Mesendoderm (in vitro differentiated cells): ENCODE measurements at regions not wholly inside any gene's neighbourhood (a gene's known extent, or its start where the extent isn't known, plus 50 kb on each side); places are given as distances from the start of the nearest gene placed in this dataset.
A peak's percentile ranks its signal among the peaks of the same experiment; 100 is the strongest.

ENCODE experiments used
- DNase-seq: peaks from one replicate; pipeline ENCODE4 v3.0.0; 2013
- H2AK5ac ChIP-seq: 2 replicates; pipeline ENCODE4 v1.6.1; 2013; ENCODE audit warnings: low read length, inconsistent platforms
- H2BK120ac ChIP-seq: 2 replicates; pipeline ENCODE4 v1.6.1; 2013; ENCODE audit warnings: low read depth, mild to moderate bottlenecking, low read length, moderate library complexity, mixed read lengths
- H2BK15ac ChIP-seq: replicated peaks from 2 replicates; pipeline ENCODE4 v1.6.1; 2013; ENCODE audit warnings: low read depth, mild to moderate bottlenecking, moderate library complexity
- H2BK5ac ChIP-seq: 2 replicates; pipeline ENCODE4 v1.6.1; 2013; ENCODE audit warnings: low read length, inconsistent platforms
- H3K18ac ChIP-seq: 2 replicates; pipeline ENCODE4 v1.6.1; 2013; ENCODE audit warnings: mild to moderate bottlenecking, low read length, mixed read lengths
- H3K23ac ChIP-seq: one replicate; pipeline ENCODE4 v1.6.1; 2013; ENCODE audit warnings: low read length
- H3K27ac ChIP-seq: 2 replicates; pipeline ENCODE4 v1.5.1; 2013; ENCODE audit warnings: low read depth, mild to moderate bottlenecking, inconsistent platforms, low read length, moderate library complexity
- H3K27me3 ChIP-seq: 2 replicates; pipeline ENCODE4 v1.6.1; 2013; ENCODE audit warnings: low read length, control low read depth, mild to moderate bottlenecking, inconsistent platforms; ENCODE audit not compliant: insufficient read depth, poor library complexity
- H3K36me3 ChIP-seq: 2 replicates; pipeline ENCODE4 v1.6.1; 2013; ENCODE audit warnings: low read length, inconsistent platforms; ENCODE audit not compliant: control insufficient read depth, insufficient read depth
- H3K4ac ChIP-seq: one replicate; pipeline ENCODE4 v1.6.1; 2013; ENCODE audit warnings: low read depth, mild to moderate bottlenecking, low read length, moderate library complexity
- H3K4me1 ChIP-seq: 2 replicates; pipeline ENCODE4 v1.6.1; 2013; ENCODE audit warnings: low read depth, low read length, inconsistent platforms; ENCODE audit not compliant: control insufficient read depth
- H3K4me2 ChIP-seq: 2 replicates; pipeline ENCODE4 v1.6.1; 2013; ENCODE audit warnings: low read length
- H3K4me3 ChIP-seq: 2 replicates; pipeline ENCODE4 v1.5.1; 2013; ENCODE audit warnings: mild to moderate bottlenecking, low read length
- H3K56ac ChIP-seq: one replicate; pipeline ENCODE4 v1.6.1; 2013; ENCODE audit warnings: low read length
- H3K79me1 ChIP-seq: 2 replicates; pipeline ENCODE4 v1.6.1; 2013; ENCODE audit warnings: low read length, inconsistent platforms
- H3K79me2 ChIP-seq: 2 replicates; pipeline ENCODE4 v1.6.1; 2013; ENCODE audit warnings: mild to moderate bottlenecking, low read length; ENCODE audit not compliant: control insufficient read depth, insufficient read depth
- H3K9ac ChIP-seq: 2 replicates; pipeline ENCODE4 v1.6.1; 2013; ENCODE audit warnings: low read length, inconsistent platforms
- H4K5ac ChIP-seq: one replicate; pipeline ENCODE4 v1.6.1; 2013; ENCODE audit warnings: low read length
- H4K8ac ChIP-seq: one replicate; pipeline ENCODE4 v1.6.1; 2013; ENCODE audit warnings: low read depth, mild to moderate bottlenecking, control low read depth, low read length, moderate library complexity
- WGBS: extraction: QIAGEN DNeasy Blood & Tissue Kit; methylation state at CpG from one replicate; pipeline ENCODE4 v1.1.7; 2013; ENCODE audit warnings: low lambda C conversion rate, missing lambda C conversion rate; ENCODE audit not compliant: insufficient coverage; ENCODE audit errors: extremely low coverage; 5-methylcytosine and 5-hydroxymethylcytosine counted together

GRCh38 chr17:71830866-71831265 lies 290.0 kb upstream of the SOX9 start:
- H4K8ac ChIP-seq: no peak overlapping the region
- no peaks in the 10 kb centered on the region for H3K27me3 ChIP-seq
- no peak overlapping the region for H3K23ac ChIP-seq
- no peak overlapping the region for H4K5ac ChIP-seq
- no peak overlapping the region for H3K18ac ChIP-seq
- no peaks in the 10 kb centered on the region for H3K36me3 ChIP-seq
- H3K27ac ChIP-seq: no peak overlapping the region
- WGBS: no CpG with 5 or more reads among the region's 7 CpGs
- H2AK5ac ChIP-seq: no peak overlapping the region
- H2BK120ac ChIP-seq: no peak overlapping the region
- H3K9ac ChIP-seq: no peak overlapping the region
- H3K79me2 ChIP-seq: no peaks in the 10 kb centered on the region
- H2BK15ac ChIP-seq: no peak overlapping the region
- no peaks in the 10 kb centered on the region for H3K79me1 ChIP-seq
- H3K4me3 ChIP-seq: no peak overlapping the region
- no peak overlapping the region for H2BK5ac ChIP-seq
- no peak overlapping the region for H3K4me2 ChIP-seq
- H3K4me1 ChIP-seq: no peaks in the 10 kb centered on the region
- H3K4ac ChIP-seq: no peak overlapping the region
- H3K56ac ChIP-seq: no peak overlapping the region
- DNase-seq: peak; percentile 64

- Histone ChIP-seq H3K9ac (no peak overlapping the region), H3K4me2 (no peak overlapping the region), H3K27ac (no peak overlapping the region), H3K18ac (no peak overlapping the region), H3K27me3 (no peaks in the 10 kb centered on the region), H2BK120ac (no peak overlapping the region), H4K5ac (no peak overlapping the region), H4K8ac (no peak overlapping the region), H2BK15ac (no peak overlapping the region), H2BK5ac (no peak overlapping the region), H3K4me1 (no peaks in the 10 kb centered on the region), H3K4ac (no peak overlapping the region), H3K4me3 (no peak overlapping the region), H3K79me1 (no peaks in the 10 kb centered on the region), H3K36me3 (no peaks in the 10 kb centered on the region), H3K23ac (no peak overlapping the region), H2AK5ac (no peak overlapping the region), H3K56ac (no peak overlapping the region), H3K79me2 (no peaks in the 10 kb centered on the region)
- no CpG with 5 or more reads among the region's 3 CpGs for WGBS
- DNase-seq: no peak
These were observed 277.8 kb upstream of the SOX9 start for GRCh38 chr17:71842986-71843385.

- H3K36me3 ChIP-seq: no peaks in the 10 kb centered on the region
- no peak overlapping the region for H2AK5ac ChIP-seq
- no peak overlapping the region for H4K8ac ChIP-seq
- no peak overlapping the region for H3K9ac ChIP-seq
- H3K4ac ChIP-seq: no peak overlapping the region
- no peaks in the 10 kb centered on the region for H3K79me2 ChIP-seq
- H3K27me3 ChIP-seq: no peaks in the 10 kb centered on the region
- H3K56ac ChIP-seq: no peak overlapping the region
- no peak overlapping the region for H2BK15ac ChIP-seq
- no peak overlapping the region for H3K23ac ChIP-seq
- H3K27ac ChIP-seq: no peak overlapping the region
- no peak overlapping the region for H3K4me3 ChIP-seq
- DNase-seq: no peak
- H3K79me1 ChIP-seq: no peaks in the 10 kb centered on the region
- no peak overlapping the region for H3K4me2 ChIP-seq
- WGBS: no CpG with 5 or more reads among the region's 2 CpGs
- H3K18ac ChIP-seq: no peak overlapping the region
- H4K5ac ChIP-seq: no peak overlapping the region
- no peaks in the 10 kb centered on the region for H3K4me1 ChIP-seq
- H2BK5ac ChIP-seq: no peak overlapping the region
- no peak overlapping the region for H2BK120ac ChIP-seq
These were observed 275.5 kb upstream of the SOX9 start for GRCh38 chr17:71845337-71845736.

- Histone ChIP-seq H3K4me1 (no peaks in the 10 kb centered on the region), H3K9ac (no peak overlapping the region), H3K4ac (no peak overlapping the region), H3K27me3 (no peaks in the 10 kb centered on the region), H3K79me1 (no peaks in the 10 kb centered on the region), H2BK120ac (no peak overlapping the region), H3K18ac (no peak overlapping the region), H2BK15ac (no peak overlapping the region), H3K4me2 (no peak overlapping the region), H3K27ac (no peak overlapping the region), H3K4me3 (no peak overlapping the region), H4K5ac (no peak overlapping the region), H3K23ac (no peak overlapping the region), H4K8ac (no peak overlapping the region), H2AK5ac (no peak overlapping the region), H3K79me2 (no peaks in the 10 kb centered on the region), H3K36me3 (no peaks in the 10 kb centered on the region), H3K56ac (no peak overlapping the region), H2BK5ac (no peak overlapping the region)
- no peak for DNase-seq
- WGBS: no CpG with 5 or more reads among the region's 8 CpGs
These were observed 274.2 kb upstream of the SOX9 start for GRCh38 chr17:71846561-71847110.

- Histone ChIP-seq H3K27ac (no peak overlapping the region), H2BK120ac (no peak overlapping the region), H3K36me3 (no peaks in the 10 kb centered on the region), H4K8ac (no peak overlapping the region), H3K4me2 (no peak overlapping the region), H3K4me1 (no peaks in the 10 kb centered on the region), H3K23ac (no peak overlapping the region), H3K79me2 (no peaks in the 10 kb centered on the region), H2BK5ac (no peak overlapping the region), H4K5ac (no peak overlapping the region), H3K4me3 (no peak overlapping the region), H3K79me1 (no peaks in the 10 kb centered on the region), H3K4ac (no peak overlapping the region), H2AK5ac (no peak overlapping the region), H2BK15ac (no peak overlapping the region), H3K18ac (no peak overlapping the region), H3K9ac (no peak overlapping the region), H3K56ac (no peak overlapping the region), H3K27me3 (no peaks in the 10 kb centered on the region)
- no peak for DNase-seq
- WGBS: no CpG with 5 or more reads among the region's 1 CpG
These were observed 270.7 kb upstream of the SOX9 start for GRCh38 chr17:71849783-71850768.
